Right renal cortex interstitium (tissue), 3 donors: ENCODE measurements at regions not wholly inside any gene's neighbourhood (a gene's known extent, or its start where the extent isn't known, plus 50 kb on each side); places are given as distances from the start of the nearest gene placed in this dataset.
"Not testable (repeated sequence)": the region's sequence is repeated elsewhere in the genome, so short reads cannot be mapped to it uniquely, and the experiment has no call there.

Experiments
- DNase-seq, 3 donors: peaks; one replicate each; pipeline ENCODE4 v3.0.0-alpha.2; 2013; ENCODE audit warnings: low read depth in 3 of 3, low spot score in 2 of 3

GRCh38 chr13:97520061-97520460 is 86.1 kb downstream of the RAP2A start:
- no peak for DNase-seq

GRCh38 chr13:97520866-97521265 is 86.9 kb downstream of the RAP2A start:
- DNase-seq, result no peak

- no peak for DNase-seq
Measured at GRCh38 chr13:97521726-97522125, 87.8 kb downstream of the RAP2A start.

GRCh38 chr13:97522243-97522642 is 88.3 kb downstream of the RAP2A start:
- DNase-seq, result no peak

- no peak for DNase-seq
Measured at GRCh38 chr13:97526556-97526955, 92.6 kb downstream of the RAP2A start.

- DNase-seq, result no peak
Measured at GRCh38 chr13:97528518-97528917, 94.5 kb downstream of the RAP2A start.

GRCh38 chr13:97534540-97534939 is 100.6 kb downstream of the RAP2A start:
- no peak for DNase-seq

- DNase-seq, result no peak
Measured at GRCh38 chr13:97535614-97536013, 101.6 kb downstream of the RAP2A start.

GRCh38 chr13:97537110-97537509 is 103.1 kb downstream of the RAP2A start:
- DNase-seq, result no peak

GRCh38 chr13:97538203-97538602 is 104.2 kb downstream of the RAP2A start:
- no peak for DNase-seq

GRCh38 chr13:97539651-97540610 is 106.0 kb downstream of the RAP2A start:
- no peak for DNase-seq

- peak; percentile 41 to 49 (median 43) for DNase-seq
Measured at GRCh38 chr13:97540696-97541095, 106.7 kb downstream of the RAP2A start.

- DNase-seq, result no peak
Measured at GRCh38 chr13:97542102-97542685, 108.2 kb downstream of the RAP2A start.

- no peak for DNase-seq
Measured at GRCh38 chr13:97544031-97544765, 110.2 kb downstream of the RAP2A start.

- not testable (repeated sequence) for DNase-seq
Measured at GRCh38 chr13:97544971-97545499, 111.1 kb downstream of the RAP2A start.

GRCh38 chr13:97548138-97548537 is 114.2 kb downstream of the RAP2A start:
- no peak for DNase-seq

- no peak for DNase-seq
Measured at GRCh38 chr13:97548711-97549110, 114.7 kb downstream of the RAP2A start.

GRCh38 chr13:97549201-97549600 is 115.2 kb downstream of the RAP2A start:
- no peak for DNase-seq

- no peak for DNase-seq
Measured at GRCh38 chr13:97554496-97554895, 120.5 kb downstream of the RAP2A start.

GRCh38 chr13:97555034-97555433 is 121.1 kb downstream of the RAP2A start:
- no peak for DNase-seq

- no peak for DNase-seq
Measured at GRCh38 chr13:97559030-97559429, 125.1 kb downstream of the RAP2A start.
